Panc1 (cell line): ENCODE measurements at regions not wholly inside any gene's neighbourhood (a gene's known extent, or its start where the extent isn't known, plus 50 kb on each side); places are given as distances from the start of the nearest gene placed in this dataset.

Experiments
- ATAC-seq: fragments of 200-7000 bp; cut with Tn5 transposase; 2 replicates; pipeline ENCODE4 v1.9.1; 2020; ENCODE audit warnings: mild to moderate bottlenecking, moderate library complexity
- BruUV-seq: library from RNA; stranded (reverse); fragments of 400-500 nt; replicated peaks from 2 replicates; lab custom pipeline; 2021; lab: Mats Ljungman, UMichigan
- CTCF ChIA-PET: fragments of 300-600 bp; sonication (Branson Sonifier 250); formaldehyde crosslinking; loops from one replicate; lab custom pipeline; 2022; ENCODE audit warnings: antibody characterized with exemption; lab: Charles Lee
- POLR2A ChIA-PET: fragments of 300-600 bp; sonication (Branson Sonifier 250); formaldehyde crosslinking; loops from one replicate; lab custom pipeline; 2022; ENCODE audit warnings: antibody characterized with exemption; lab: Charles Lee
- DNase-seq: peaks from one replicate; pipeline ENCODE4 v3.0.0-alpha.2; 2010; ENCODE audit warnings: low read depth, low spot score
- H3K27ac ChIP-seq: 2 replicates; pipeline ENCODE4 v1.5.1; 2011; ENCODE audit warnings: mild to moderate bottlenecking, low read length, inconsistent platforms
- H3K27me3 ChIP-seq: fragments of 200-500 bp; sonication (Bioruptor generic); 2 replicates; pipeline ENCODE4 v1.6.0; 2014; ENCODE audit warnings: low read length, inconsistent platforms; ENCODE audit not compliant: control insufficient read depth, insufficient read depth
- H3K36me3 ChIP-seq: fragments of 200-500 bp; sonication (Bioruptor generic); 2 replicates; pipeline ENCODE4 v1.5.1; 2014; ENCODE audit warnings: inconsistent platforms, mild to moderate bottlenecking, low read length, moderate library complexity; ENCODE audit not compliant: control insufficient read depth, insufficient read depth
- H3K4me1 ChIP-seq: 2 replicates; pipeline ENCODE4 v1.5.1; 2011; ENCODE audit warnings: inconsistent platforms, mild to moderate bottlenecking, low read length, moderate library complexity; ENCODE audit not compliant: control insufficient read depth, insufficient read depth
- H3K4me3 ChIP-seq, 2 experiments: 2 replicates each; pipeline ENCODE4 v1.5.1; 2011 to 2012; ENCODE audit warnings: low read depth in 2 of 2, low read length in 2 of 2, mild to moderate bottlenecking in 2 of 2, inconsistent platforms in 1 of 2, moderate library complexity in 1 of 2
- H3K9me3 ChIP-seq: fragments of 200-500 bp; sonication (Bioruptor generic); 2 replicates; pipeline ENCODE4 v1.5.1; 2014; ENCODE audit warnings: low read depth, mild to moderate bottlenecking, inconsistent platforms, low read length, moderate library complexity; ENCODE audit not compliant: control insufficient read depth, insufficient read depth
- POLR2AphosphoS5 ChIP-seq: IDR thresholded peaks from 2 replicates; pipeline ENCODE4 v1.6.1; 2012; ENCODE audit warnings: mild to moderate bottlenecking, low read depth, low read length, moderate library complexity
- SIN3A ChIP-seq: IDR thresholded peaks from 2 replicates; pipeline ENCODE4 v1.6.1; 2012; ENCODE audit warnings: low read depth, mild to moderate bottlenecking, low read length, moderate library complexity, borderline replicate concordance; ENCODE audit not compliant: insufficient read depth
- TCF7L2 ChIP-seq: IDR thresholded peaks from 2 replicates; pipeline ENCODE4 v1.6.1; 2011; ENCODE audit warnings: mild to moderate bottlenecking, low read depth, low read length, inconsistent platforms
- in situ Hi-C: cut with HindIII; loops from 2 replicates; pipeline ENCODE4 v1.10.0; 2016; ENCODE audit warnings: low sequenced_read_pairs, low pct_unique_long_range_greater_than_20kb
- intact Hi-C: fragments of 100-400 bp; cut with micrococcal nuclease; formaldehyde crosslinking; loops from one replicate; pipeline ENCODE4 v1.10.0; 2022; ENCODE audit not compliant: unreplicated experiment
- TF ChIP-seq, protein P1 (sequence below), 2 experiments: IDR thresholded peaks; 2 replicates each; pipeline ENCODE4 v1.6.1; 2011 to 2012; ENCODE audit warnings: low read depth in 2 of 2, control low read depth in 1 of 2, low read length in 1 of 2, mild to moderate bottlenecking in 1 of 2, moderate library complexity in 1 of 2; ENCODE audit not compliant: insufficient read depth in 1 of 2
- TF ChIP-seq, protein P2 (sequence below): fragments of 450-650 bp; IDR thresholded peaks from 2 replicates; pipeline ENCODE4 v1.5.1; 2017; ENCODE audit warnings: mild to moderate bottlenecking

DNA sequence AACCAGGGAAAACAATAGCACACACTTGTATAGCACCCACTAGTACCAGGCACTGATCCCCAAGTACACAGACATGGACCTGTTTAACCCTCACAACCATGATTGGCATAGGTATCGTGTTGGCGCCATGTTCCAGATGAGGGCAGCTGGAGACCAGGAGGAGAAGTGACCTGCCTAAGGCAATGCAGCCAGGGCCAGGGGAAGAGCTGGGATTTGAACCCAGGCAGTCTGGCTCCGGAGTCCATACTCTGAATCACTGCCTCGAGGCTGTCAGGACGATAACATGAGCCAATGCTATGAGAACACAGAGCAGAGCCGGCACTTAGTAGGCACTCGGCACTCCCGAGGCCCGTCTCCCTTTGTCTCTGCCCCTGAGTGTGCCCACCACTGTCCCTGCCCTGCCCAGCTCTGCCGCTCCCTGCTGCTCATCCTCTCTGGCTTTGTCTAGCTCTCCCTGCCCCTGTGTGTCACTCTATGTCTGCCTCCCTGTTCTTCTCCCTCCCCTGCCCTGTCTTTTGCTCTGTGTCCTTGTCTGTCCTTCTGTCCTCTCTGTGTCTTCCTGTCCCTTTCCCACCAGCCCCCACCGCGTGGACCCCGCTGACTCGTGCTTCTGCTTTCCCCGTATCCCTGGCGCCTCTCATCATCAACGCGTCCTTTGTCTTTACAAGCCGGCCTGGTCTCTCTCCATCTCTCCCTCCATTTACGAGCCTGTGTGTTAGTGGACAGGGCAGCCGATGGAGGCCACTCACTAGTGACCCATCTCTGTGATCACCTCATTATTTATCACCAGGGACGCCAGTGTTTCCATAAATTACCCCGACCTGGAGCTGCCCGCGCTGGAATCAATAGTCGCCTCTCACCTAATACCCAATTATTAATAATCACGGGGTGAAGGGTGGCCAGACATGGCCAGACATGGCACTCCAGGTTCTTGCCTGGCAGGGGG is 99.4 kb upstream of the MVB12B start:
- no peaks in the 10 kb centered on the region for H3K36me3 ChIP-seq
- H3K27me3 ChIP-seq: no peaks in the 10 kb centered on the region
- no peak for ATAC-seq
- POLR2A ChIA-PET: no interaction called here
- intact Hi-C loops: no loop called here
- H3K4me3 ChIP-seq: no peak overlapping the region
- in situ Hi-C loops: no loop called here
- H3K4me1 ChIP-seq: no peaks in the 10 kb centered on the region
- no peaks in the 10 kb centered on the region for H3K9me3 ChIP-seq
- CTCF ChIA-PET: no interaction called here
- DNase-seq: no peak
- H3K27ac ChIP-seq: no peak overlapping the region
- no TSS peak for BruUV-seq
- TF ChIP-seq POLR2AphosphoS5 (no peak), SIN3A (no peak), TCF7L2 (no peak)
- TF ChIP-seq, protein P1, sequence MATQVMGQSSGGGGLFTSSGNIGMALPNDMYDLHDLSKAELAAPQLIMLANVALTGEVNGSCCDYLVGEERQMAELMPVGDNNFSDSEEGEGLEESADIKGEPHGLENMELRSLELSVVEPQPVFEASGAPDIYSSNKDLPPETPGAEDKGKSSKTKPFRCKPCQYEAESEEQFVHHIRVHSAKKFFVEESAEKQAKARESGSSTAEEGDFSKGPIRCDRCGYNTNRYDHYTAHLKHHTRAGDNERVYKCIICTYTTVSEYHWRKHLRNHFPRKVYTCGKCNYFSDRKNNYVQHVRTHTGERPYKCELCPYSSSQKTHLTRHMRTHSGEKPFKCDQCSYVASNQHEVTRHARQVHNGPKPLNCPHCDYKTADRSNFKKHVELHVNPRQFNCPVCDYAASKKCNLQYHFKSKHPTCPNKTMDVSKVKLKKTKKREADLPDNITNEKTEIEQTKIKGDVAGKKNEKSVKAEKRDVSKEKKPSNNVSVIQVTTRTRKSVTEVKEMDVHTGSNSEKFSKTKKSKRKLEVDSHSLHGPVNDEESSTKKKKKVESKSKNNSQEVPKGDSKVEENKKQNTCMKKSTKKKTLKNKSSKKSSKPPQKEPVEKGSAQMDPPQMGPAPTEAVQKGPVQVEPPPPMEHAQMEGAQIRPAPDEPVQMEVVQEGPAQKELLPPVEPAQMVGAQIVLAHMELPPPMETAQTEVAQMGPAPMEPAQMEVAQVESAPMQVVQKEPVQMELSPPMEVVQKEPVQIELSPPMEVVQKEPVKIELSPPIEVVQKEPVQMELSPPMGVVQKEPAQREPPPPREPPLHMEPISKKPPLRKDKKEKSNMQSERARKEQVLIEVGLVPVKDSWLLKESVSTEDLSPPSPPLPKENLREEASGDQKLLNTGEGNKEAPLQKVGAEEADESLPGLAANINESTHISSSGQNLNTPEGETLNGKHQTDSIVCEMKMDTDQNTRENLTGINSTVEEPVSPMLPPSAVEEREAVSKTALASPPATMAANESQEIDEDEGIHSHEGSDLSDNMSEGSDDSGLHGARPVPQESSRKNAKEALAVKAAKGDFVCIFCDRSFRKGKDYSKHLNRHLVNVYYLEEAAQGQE (IDR thresholded peaks at IDR 0.05; ENCODE audit: insufficient read depth in 1 of 2, low read depth in 2 of 2, low read length in 1 of 2): no peak
- TF ChIP-seq, protein P2, sequence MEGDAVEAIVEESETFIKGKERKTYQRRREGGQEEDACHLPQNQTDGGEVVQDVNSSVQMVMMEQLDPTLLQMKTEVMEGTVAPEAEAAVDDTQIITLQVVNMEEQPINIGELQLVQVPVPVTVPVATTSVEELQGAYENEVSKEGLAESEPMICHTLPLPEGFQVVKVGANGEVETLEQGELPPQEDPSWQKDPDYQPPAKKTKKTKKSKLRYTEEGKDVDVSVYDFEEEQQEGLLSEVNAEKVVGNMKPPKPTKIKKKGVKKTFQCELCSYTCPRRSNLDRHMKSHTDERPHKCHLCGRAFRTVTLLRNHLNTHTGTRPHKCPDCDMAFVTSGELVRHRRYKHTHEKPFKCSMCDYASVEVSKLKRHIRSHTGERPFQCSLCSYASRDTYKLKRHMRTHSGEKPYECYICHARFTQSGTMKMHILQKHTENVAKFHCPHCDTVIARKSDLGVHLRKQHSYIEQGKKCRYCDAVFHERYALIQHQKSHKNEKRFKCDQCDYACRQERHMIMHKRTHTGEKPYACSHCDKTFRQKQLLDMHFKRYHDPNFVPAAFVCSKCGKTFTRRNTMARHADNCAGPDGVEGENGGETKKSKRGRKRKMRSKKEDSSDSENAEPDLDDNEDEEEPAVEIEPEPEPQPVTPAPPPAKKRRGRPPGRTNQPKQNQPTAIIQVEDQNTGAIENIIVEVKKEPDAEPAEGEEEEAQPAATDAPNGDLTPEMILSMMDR: no peak

DNA sequence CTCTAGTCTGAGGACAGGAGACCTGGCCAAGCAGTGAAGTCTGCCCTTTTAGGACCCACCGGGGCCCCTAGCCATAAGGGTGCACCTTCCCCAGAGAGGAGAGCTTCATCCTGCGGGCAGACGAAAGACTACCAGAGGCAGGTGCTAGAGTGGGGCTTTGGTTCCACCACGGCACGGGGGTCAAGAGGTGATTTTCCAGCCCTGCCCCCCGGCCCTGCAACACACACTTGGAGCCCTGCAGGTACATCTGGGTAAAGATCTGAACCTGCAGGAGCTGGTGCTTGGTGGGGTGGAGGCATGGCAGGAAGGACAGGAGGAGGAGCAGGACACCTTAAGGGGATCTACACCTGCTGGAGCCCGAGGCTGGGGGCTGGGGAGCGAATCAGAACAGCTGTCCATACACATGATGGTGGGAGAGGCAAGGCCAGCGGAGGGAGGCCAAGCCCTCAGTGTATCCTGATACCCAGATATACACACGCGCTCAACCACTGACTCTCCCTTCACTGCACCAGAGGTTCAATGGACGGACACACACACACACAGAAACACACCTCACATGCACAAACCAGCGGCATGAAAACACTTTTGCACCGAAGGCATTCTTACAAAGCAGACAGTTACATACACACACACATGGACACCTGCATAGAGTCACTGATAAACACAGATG is 98.4 kb upstream of the MVB12B start:
- H3K27me3 ChIP-seq: no peaks in the 10 kb centered on the region
- no peak overlapping the region for H3K27ac ChIP-seq
- no peaks in the 10 kb centered on the region for H3K9me3 ChIP-seq
- ChIA-PET POLR2A (no interaction called here), CTCF (no interaction called here)
- H3K4me1 ChIP-seq: no peaks in the 10 kb centered on the region
- in situ Hi-C loops: no loop called here
- ATAC-seq (0 out of 2 replicates have a peak, but pooled peaks have one; percentile 19), DNase-seq (no peak)
- TF ChIP-seq, protein P2: no peak
- TF ChIP-seq POLR2AphosphoS5 (no peak), TCF7L2 (no peak), SIN3A (no peak)
- TF ChIP-seq, protein P1 (IDR thresholded peaks at IDR 0.05; ENCODE audit: insufficient read depth in 1 of 2, low read depth in 2 of 2, low read length in 1 of 2): no peak
- BruUV-seq: no TSS peak
- intact Hi-C loops: no loop called here
- H3K4me3 ChIP-seq: no peak overlapping the region
- H3K36me3 ChIP-seq: no peaks in the 10 kb centered on the region
